ENCODE measurements at regions not wholly inside any gene's neighbourhood (a gene's known extent, or its start where the extent isn't known, plus 50 kb on each side); places are given as distances from the start of the nearest gene placed in this dataset.

DNA sequence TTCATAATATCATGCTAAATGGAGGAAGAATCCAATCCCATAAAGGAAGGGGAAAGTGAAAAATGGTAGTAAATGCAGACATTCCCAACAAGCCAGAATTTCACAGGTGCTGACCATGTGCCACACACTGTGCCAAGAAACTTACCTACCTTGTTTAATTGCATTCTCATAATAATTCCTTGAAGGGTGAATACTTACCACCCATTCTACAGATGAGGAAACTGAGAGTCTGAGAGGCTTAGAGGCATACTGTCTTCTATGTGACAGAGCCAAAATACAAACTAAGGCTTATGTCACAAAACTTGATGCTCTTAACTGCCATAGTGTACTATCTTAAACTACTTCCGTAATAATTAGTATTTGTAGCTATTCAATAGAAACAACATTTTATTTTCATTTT, 454.7 kb downstream of the UTRN start:
- H2AFZ ChIP-seq (ENCODE audit: low read depth): no peak overlapping the region
- TF ChIP-seq, protein P1, sequence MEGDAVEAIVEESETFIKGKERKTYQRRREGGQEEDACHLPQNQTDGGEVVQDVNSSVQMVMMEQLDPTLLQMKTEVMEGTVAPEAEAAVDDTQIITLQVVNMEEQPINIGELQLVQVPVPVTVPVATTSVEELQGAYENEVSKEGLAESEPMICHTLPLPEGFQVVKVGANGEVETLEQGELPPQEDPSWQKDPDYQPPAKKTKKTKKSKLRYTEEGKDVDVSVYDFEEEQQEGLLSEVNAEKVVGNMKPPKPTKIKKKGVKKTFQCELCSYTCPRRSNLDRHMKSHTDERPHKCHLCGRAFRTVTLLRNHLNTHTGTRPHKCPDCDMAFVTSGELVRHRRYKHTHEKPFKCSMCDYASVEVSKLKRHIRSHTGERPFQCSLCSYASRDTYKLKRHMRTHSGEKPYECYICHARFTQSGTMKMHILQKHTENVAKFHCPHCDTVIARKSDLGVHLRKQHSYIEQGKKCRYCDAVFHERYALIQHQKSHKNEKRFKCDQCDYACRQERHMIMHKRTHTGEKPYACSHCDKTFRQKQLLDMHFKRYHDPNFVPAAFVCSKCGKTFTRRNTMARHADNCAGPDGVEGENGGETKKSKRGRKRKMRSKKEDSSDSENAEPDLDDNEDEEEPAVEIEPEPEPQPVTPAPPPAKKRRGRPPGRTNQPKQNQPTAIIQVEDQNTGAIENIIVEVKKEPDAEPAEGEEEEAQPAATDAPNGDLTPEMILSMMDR (conservative IDR thresholded peaks at IDR 0.05; ENCODE audit: low read depth, low read length): no peak
- H3K9ac ChIP-seq: no peak overlapping the region
- H3K79me2 ChIP-seq (ENCODE audit: insufficient read depth, low read depth): no peaks in the 10 kb centered on the region
- no peaks in the 10 kb centered on the region for H3K4me1 ChIP-seq (ENCODE audit: low read depth, poor library complexity, severe bottlenecking)
- no peak overlapping the region for H3K4me3 ChIP-seq (IDR thresholded peaks at IDR 0.05; ENCODE audit: insufficient read depth, low read depth, low read length)
- no peak overlapping the region for H3K27ac ChIP-seq
- H3K27me3 ChIP-seq (ENCODE audit: insufficient read depth, low read depth): no peaks in the 10 kb centered on the region
- no peaks in the 10 kb centered on the region for H4K20me1 ChIP-seq (ENCODE audit: insufficient read depth)
- no peak overlapping the region for H3K4me2 ChIP-seq
- no peaks in the 10 kb centered on the region for H3K36me3 ChIP-seq (ENCODE audit: insufficient read depth)

GRCh38 chr6:144741659-144742058, 456.5 kb downstream of the UTRN start:
- no peaks in the 10 kb centered on the region for H3K4me1 ChIP-seq (ENCODE audit: low read depth, poor library complexity, severe bottlenecking)
- no peak overlapping the region for H3K4me3 ChIP-seq (IDR thresholded peaks at IDR 0.05; ENCODE audit: insufficient read depth, low read depth, low read length)
- H3K9ac ChIP-seq: no peak overlapping the region
- no peak overlapping the region for H2AFZ ChIP-seq (ENCODE audit: low read depth)
- no peaks in the 10 kb centered on the region for H3K27me3 ChIP-seq (ENCODE audit: insufficient read depth, low read depth)
- TF ChIP-seq, protein P1 (conservative IDR thresholded peaks at IDR 0.05; ENCODE audit: low read depth, low read length): no peak
- H4K20me1 ChIP-seq (ENCODE audit: insufficient read depth): no peaks in the 10 kb centered on the region
- no peak overlapping the region for H3K4me2 ChIP-seq
- H3K36me3 ChIP-seq (ENCODE audit: insufficient read depth): no peaks in the 10 kb centered on the region
- H3K27ac ChIP-seq: no peak overlapping the region
- H3K79me2 ChIP-seq (ENCODE audit: insufficient read depth, low read depth): no peaks in the 10 kb centered on the region

- H3K79me2 ChIP-seq (ENCODE audit: insufficient read depth, low read depth): no peaks in the 10 kb centered on the region
- no peaks in the 10 kb centered on the region for H3K27me3 ChIP-seq (ENCODE audit: insufficient read depth, low read depth)
- no peak overlapping the region for H2AFZ ChIP-seq (ENCODE audit: low read depth)
- H3K4me1 ChIP-seq (ENCODE audit: low read depth, poor library complexity, severe bottlenecking): no peaks in the 10 kb centered on the region
- H3K27ac ChIP-seq: no peak overlapping the region
- no peak overlapping the region for H3K4me2 ChIP-seq
- TF ChIP-seq, protein P1 (conservative IDR thresholded peaks at IDR 0.05; ENCODE audit: low read depth, low read length): no peak
- no peak overlapping the region for H3K4me3 ChIP-seq (IDR thresholded peaks at IDR 0.05; ENCODE audit: insufficient read depth, low read depth, low read length)
- H4K20me1 ChIP-seq (ENCODE audit: insufficient read depth): no peaks in the 10 kb centered on the region
- no peaks in the 10 kb centered on the region for H3K36me3 ChIP-seq (ENCODE audit: insufficient read depth)
- H3K9ac ChIP-seq: no peak overlapping the region
Measured at GRCh38 chr6:144742779-144743178, 457.6 kb downstream of the UTRN start.

DNA sequence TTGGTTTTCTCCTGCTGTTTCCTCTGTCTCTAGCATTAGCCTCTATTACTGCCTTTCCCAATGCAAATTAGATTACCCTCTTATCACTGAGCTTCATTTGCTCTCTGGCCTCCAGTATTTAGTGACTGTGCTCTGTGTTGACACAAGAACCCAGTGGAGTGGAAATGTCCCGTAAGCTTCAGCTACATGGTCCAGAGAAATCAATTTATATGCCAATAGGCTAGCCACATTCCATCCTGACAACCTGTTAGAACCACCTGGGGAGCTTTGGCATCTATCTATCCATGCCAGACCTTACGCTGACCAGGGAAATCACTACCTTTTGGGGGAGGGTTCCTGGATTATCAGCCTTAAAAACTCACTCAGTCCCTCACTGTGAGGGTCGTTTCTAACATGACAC, 459.6 kb downstream of the UTRN start:
- Histone ChIP-seq H2AFZ (ENCODE audit: low read depth) (no peak overlapping the region), H3K79me2 (ENCODE audit: insufficient read depth, low read depth) (no peaks in the 10 kb centered on the region), H3K4me3 (IDR thresholded peaks at IDR 0.05; ENCODE audit: insufficient read depth, low read depth, low read length) (no peak overlapping the region), H4K20me1 (ENCODE audit: insufficient read depth) (no peaks in the 10 kb centered on the region), H3K4me1 (ENCODE audit: low read depth, poor library complexity, severe bottlenecking) (no peaks in the 10 kb centered on the region), H3K27ac (no peak overlapping the region), H3K36me3 (ENCODE audit: insufficient read depth) (no peaks in the 10 kb centered on the region), H3K4me2 (no peak overlapping the region), H3K27me3 (ENCODE audit: insufficient read depth, low read depth) (no peaks in the 10 kb centered on the region), H3K9ac (no peak overlapping the region)
- TF ChIP-seq, protein P1 (conservative IDR thresholded peaks at IDR 0.05; ENCODE audit: low read depth, low read length): no peak

Data from KMS-11 (cell line).